Fibroblast of mammary gland (primary cell): ENCODE measurements at regions not wholly inside any gene's neighbourhood (a gene's known extent, or its start where the extent isn't known, plus 50 kb on each side); places are given as distances from the start of the nearest gene placed in this dataset.

Source experiments
- DNase-seq: peaks from one replicate; pipeline ENCODE4 v3.0.0-alpha.2; 2010; ENCODE audit warnings: low read depth
- H3K4me3 ChIP-seq: 2 replicates; pipeline ENCODE4 v1.5.1; 2011; ENCODE audit warnings: low read depth, mild to moderate bottlenecking, low read length, moderate library complexity; ENCODE audit not compliant: control insufficient read depth
- CTCF ChIP-seq: conservative IDR thresholded peaks from 2 replicates; pipeline ENCODE4 v1.5.1; 2011; ENCODE audit warnings: low read depth, low read length, inconsistent platforms; ENCODE audit not compliant: control insufficient read depth, insufficient read depth

- H3K4me3 ChIP-seq = no peak overlapping the region
- DNase-seq = no peak
- TF ChIP-seq CTCF = no peak
Measured at GRCh38 chr3:148219999-148220398, 477.7 kb upstream of the AGTR1 start.

GRCh38 chr3:148221303-148221702 lies 476.4 kb upstream of the AGTR1 start:
- H3K4me3 ChIP-seq = no peak overlapping the region
- DNase-seq = no peak
- TF ChIP-seq CTCF = no peak

DNA sequence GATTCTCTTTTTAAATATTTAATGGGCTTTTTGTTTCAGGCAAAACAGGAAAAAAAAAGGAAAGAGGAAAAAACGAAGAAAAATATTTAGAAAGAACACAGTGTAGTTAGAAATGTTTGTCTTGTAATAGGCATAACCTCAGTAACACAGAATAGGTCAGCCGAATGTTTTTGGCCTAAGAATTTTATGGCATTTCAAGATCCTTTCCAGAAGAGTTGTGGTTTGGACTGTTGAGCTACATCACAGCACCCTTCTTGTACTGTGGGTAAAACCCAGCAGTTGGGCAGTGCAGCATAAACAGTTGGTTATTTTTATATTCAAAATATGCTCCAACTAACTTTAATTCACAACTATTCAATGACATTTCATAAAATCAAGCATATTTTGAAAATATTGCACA lies 474.4 kb upstream of the AGTR1 start:
- DNase-seq = peak; percentile 9
- TF ChIP-seq CTCF = no peak
- H3K4me3 ChIP-seq = no peak overlapping the region

DNA sequence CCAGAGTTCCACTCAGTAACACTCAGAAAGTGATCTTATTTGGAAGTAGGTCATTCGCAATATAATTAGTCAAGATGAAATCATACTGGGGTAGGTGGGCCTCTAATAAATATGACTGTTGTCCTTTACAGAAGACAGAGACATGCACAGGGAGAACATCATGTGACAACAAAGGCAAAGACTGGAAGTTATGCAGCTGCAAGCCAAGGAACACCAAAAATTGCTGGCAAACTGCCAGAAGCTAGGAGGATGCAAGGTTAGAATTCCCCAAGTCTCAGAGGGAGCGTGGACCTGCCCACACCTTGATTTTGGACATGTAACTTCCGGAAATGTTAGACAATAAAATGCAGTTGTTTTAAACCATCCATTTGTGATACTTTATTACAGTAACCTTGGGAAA lies 471.5 kb upstream of the AGTR1 start:
- no peak overlapping the region for H3K4me3 ChIP-seq
- no peak for DNase-seq
- no peak for TF ChIP-seq CTCF

DNA sequence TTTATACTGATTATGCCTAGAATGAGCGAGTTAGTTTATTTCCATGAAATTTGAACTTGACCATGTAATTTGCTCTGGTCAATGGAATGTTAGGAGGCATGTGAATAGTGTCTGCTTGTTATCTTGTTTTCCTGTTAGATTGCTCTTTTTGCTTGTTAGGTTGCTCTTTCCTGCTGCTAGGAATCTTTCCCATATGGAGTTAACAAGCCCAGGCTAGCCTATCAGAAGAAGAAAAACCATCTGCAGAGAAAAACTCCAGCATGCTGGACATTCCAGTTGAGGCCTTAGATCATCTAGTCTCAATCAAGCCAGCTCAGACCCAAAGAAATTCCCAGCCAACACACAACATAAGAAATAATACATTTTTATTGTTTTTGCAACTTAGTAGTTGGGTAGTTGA lies 470.2 kb upstream of the AGTR1 start:
- no peak for DNase-seq
- TF ChIP-seq CTCF = no peak
- no peak overlapping the region for H3K4me3 ChIP-seq

DNA sequence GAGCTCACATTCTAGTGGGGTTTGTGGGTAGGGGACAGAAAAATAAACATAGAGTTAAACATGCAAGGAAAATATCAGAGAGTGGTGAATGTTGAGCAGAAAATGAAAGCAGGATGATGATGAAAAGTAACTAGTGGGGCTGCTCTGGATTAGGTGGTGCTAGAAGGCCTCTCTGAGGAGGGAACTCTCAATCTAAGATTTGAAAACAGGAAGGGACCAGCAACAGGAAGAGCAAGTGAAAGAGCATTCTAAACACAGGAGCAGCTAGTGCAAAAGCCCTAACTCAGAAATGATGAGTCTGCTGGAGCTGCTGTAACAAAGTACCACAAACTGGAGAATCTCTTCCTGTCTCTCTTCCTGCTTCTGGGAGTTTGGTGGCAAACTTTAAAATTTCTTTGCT lies 468.6 kb upstream of the AGTR1 start:
- TF ChIP-seq CTCF = no peak
- H3K4me3 ChIP-seq = no peak overlapping the region
- DNase-seq = no peak

DNA sequence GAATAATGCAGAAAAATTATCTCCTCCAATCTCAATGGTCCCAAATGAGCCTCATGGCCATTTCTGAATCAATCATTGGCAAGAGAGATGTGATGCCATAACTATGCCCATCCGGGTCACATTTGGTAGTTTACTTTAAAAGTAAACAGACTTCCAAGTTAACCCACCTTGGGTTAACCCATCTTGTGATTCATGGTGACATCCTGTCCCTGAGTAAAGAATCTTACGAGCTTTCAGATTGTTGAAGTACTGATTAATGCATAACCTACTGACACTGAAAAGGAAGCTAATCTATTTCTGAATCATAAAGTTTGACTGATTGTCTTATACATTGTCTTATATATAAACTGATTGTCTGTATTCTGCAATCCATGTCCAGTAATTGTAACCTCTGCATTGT lies 467.2 kb upstream of the AGTR1 start:
- no peak for TF ChIP-seq CTCF
- no peak overlapping the region for H3K4me3 ChIP-seq
- no peak for DNase-seq
